Endothelial cell of umbilical vein (primary cell): ENCODE measurements at regions not wholly inside any gene's neighbourhood (a gene's known extent, or its start where the extent isn't known, plus 50 kb on each side); places are given as distances from the start of the nearest gene placed in this dataset.

Source experiments
- BruUV-seq: library from RNA; stranded (reverse); fragments of 400-500 nt; replicated peaks from 2 replicates; lab custom pipeline; 2021; lab: Mats Ljungman, UMichigan
- CTCF ChIA-PET: fragments of 300-600, 350-600 bp; sonication (Branson Sonifier 250); formaldehyde crosslinking; loops from one replicate; lab custom pipeline; 2021; ENCODE audit warnings: antibody characterized with exemption, inconsistent platforms; lab: Charles Lee
- POLR2A ChIA-PET: fragments of 300-600, 350-600 bp; sonication (Branson Sonifier 250); formaldehyde crosslinking; loops from one replicate; lab custom pipeline; 2021; ENCODE audit warnings: antibody characterized with exemption, inconsistent platforms; lab: Charles Lee
- DNase-seq: peaks from one replicate; pipeline ENCODE4 v3.0.0-alpha.2; 2011; ENCODE audit warnings: low read depth, low spot score
- FAIRE-seq: peaks from 2 replicates; lab custom pipeline; 2011; peaks lifted over from hg19 to GRCh38; lab: Jason Lieb, UNC
- H2AFZ ChIP-seq: 2 replicates; pipeline ENCODE4 v1.6.0; 2012; ENCODE audit warnings: low read depth, low read length, control low read depth, inconsistent platforms
- H3K27ac ChIP-seq: 2 replicates; pipeline ENCODE4 v1.5.1; 2011; ENCODE audit warnings: low read depth, mild to moderate bottlenecking, control low read depth, low read length, moderate library complexity; ENCODE audit not compliant: insufficient read depth
- H3K27me3 ChIP-seq, 2 experiments: 2 replicates each; pipeline versions ENCODE4 v1.6.0 to v1.6.1; 2011; ENCODE audit warnings: low read length in 2 of 2, mixed read lengths in 1 of 2; ENCODE audit not compliant: control insufficient read depth in 2 of 2, insufficient read depth in 2 of 2
- H3K36me3 ChIP-seq, 2 experiments: 2 replicates in 1 of 2; 3 replicates in 1 of 2; pipeline ENCODE4 v1.5.1; 2011; ENCODE audit warnings: low read length in 2 of 2, mild to moderate bottlenecking in 1 of 2, moderate library complexity in 1 of 2; ENCODE audit not compliant: control insufficient read depth in 2 of 2, insufficient read depth in 2 of 2; ENCODE audit errors: extremely low read depth in 1 of 2
- H3K4me1 ChIP-seq: 3 replicates; pipeline ENCODE4 v1.5.1; 2011; ENCODE audit warnings: mild to moderate bottlenecking, low read length; ENCODE audit not compliant: control insufficient read depth, insufficient read depth; ENCODE audit errors: extremely low read depth
- H3K4me2 ChIP-seq: 2 replicates; pipeline ENCODE4 v1.6.1; 2011; ENCODE audit warnings: low read length, control low read depth, mixed read lengths; ENCODE audit not compliant: insufficient read depth
- H3K4me3 ChIP-seq, 3 experiments: fragments of 200-600 bp in 1 of 3; sonication (generic), shearing (Covaris generic) in 1 of 3; replicated peaks in 1 of 3; 2 replicates each; pipeline ENCODE4 v1.5.1; 2011 to 2016; ENCODE audit warnings: control low read depth in 3 of 3, low read length in 3 of 3, mild to moderate bottlenecking in 2 of 3, inconsistent platforms in 1 of 3, low read depth in 1 of 3, moderate library complexity in 1 of 3; ENCODE audit not compliant: insufficient read depth in 1 of 3
- H3K79me2 ChIP-seq: 2 replicates; pipeline ENCODE4 v1.6.0; 2012; ENCODE audit warnings: low read length, inconsistent platforms; ENCODE audit not compliant: control insufficient read depth, insufficient read depth
- H3K9ac ChIP-seq: replicated peaks from 2 replicates; pipeline ENCODE3; 2011; ENCODE audit warnings: low read length, control low read depth; ENCODE audit not compliant: insufficient read depth; ENCODE audit errors: extremely low read depth
- H3K9me1 ChIP-seq: replicated peaks from 3 replicates; pipeline ENCODE4 v1.6.0; 2011; ENCODE audit warnings: mild to moderate bottlenecking, low read length; ENCODE audit not compliant: control insufficient read depth, insufficient read depth; ENCODE audit errors: extremely low read depth
- H3K9me3 ChIP-seq: replicated peaks from 2 replicates; pipeline ENCODE4 v1.5.1; 2012; ENCODE audit warnings: low read length, inconsistent platforms; ENCODE audit not compliant: control insufficient read depth, insufficient read depth
- H4K20me1 ChIP-seq: replicated peaks from 2 replicates; pipeline ENCODE3; 2011; ENCODE audit warnings: mild to moderate bottlenecking, low read length; ENCODE audit not compliant: control insufficient read depth, insufficient read depth; ENCODE audit errors: extremely low read depth
- CTCF ChIP-seq, 2 donors: IDR thresholded peaks; 1 replicate in 1 of 2; 2 replicates in 1 of 2; pipeline ENCODE4 v1.5.1; 2011; ENCODE audit warnings: low read length in 2 of 2, mild to moderate bottlenecking in 2 of 2, moderate library complexity in 2 of 2, control low read depth in 1 of 2, inconsistent platforms in 1 of 2, low read depth in 1 of 2; ENCODE audit not compliant: insufficient read depth in 1 of 2; ENCODE audit errors: extremely low read depth in 1 of 2
- EZH2 ChIP-seq: IDR thresholded peaks from 2 replicates; pipeline ENCODE4 v1.6.1; 2012; ENCODE audit warnings: borderline replicate concordance, low read depth, mild to moderate bottlenecking, moderate library complexity, low read length, inconsistent platforms; ENCODE audit not compliant: severe bottlenecking
- FOS ChIP-seq: IDR thresholded peaks from 2 replicates; pipeline ENCODE4 v1.6.1; 2011; ENCODE audit warnings: mild to moderate bottlenecking, low read length, moderate library complexity, borderline replicate concordance; ENCODE audit not compliant: insufficient read depth
- GATA2 ChIP-seq: IDR thresholded peaks from 2 replicates; pipeline ENCODE4 v1.7.0; 2011; ENCODE audit warnings: low read depth, mild to moderate bottlenecking, moderate library complexity, mixed read lengths, low read length; ENCODE audit not compliant: insufficient read length, insufficient read depth
- JUN ChIP-seq: IDR thresholded peaks from 2 replicates; pipeline ENCODE4 v1.6.1; 2011; ENCODE audit warnings: borderline replicate concordance, low read depth; ENCODE audit not compliant: insufficient read length, insufficient read depth
- MAX ChIP-seq: IDR thresholded peaks from 2 replicates; pipeline ENCODE4 v1.6.1; 2011; ENCODE audit not compliant: insufficient read depth, insufficient read length
- MYC ChIP-seq: IDR thresholded peaks from one replicate; pipeline ENCODE4 v1.6.1; 2011; ENCODE audit warnings: mild to moderate bottlenecking, low read depth, low read length
- POLR2A ChIP-seq: IDR thresholded peaks from 2 replicates; pipeline ENCODE4 v1.6.1; 2012; ENCODE audit warnings: low read depth, mild to moderate bottlenecking, control low read depth, low read length
- POLR2AphosphoS5 ChIP-seq: IDR thresholded peaks from 2 replicates; pipeline ENCODE4 v1.6.1; 2012; ENCODE audit warnings: low read depth, mild to moderate bottlenecking, control low read depth, low read length, moderate library complexity; ENCODE audit not compliant: insufficient read depth
- dilution Hi-C: fragments of 300-500 bp; cut with MboI; formaldehyde crosslinking; loops from one replicate; pipeline ENCODE4 v1.15.0; 2019; ENCODE audit warnings: low sequenced_read_pairs; ENCODE audit not compliant: extremely low pct_ligation_motif_present
- intact Hi-C: fragments of 100-400 bp; cut with micrococcal nuclease; formaldehyde crosslinking; loops from one replicate; pipeline ENCODE4 v1.10.0; 2022

- no peak for FAIRE-seq
- Histone ChIP-seq H3K27ac (no peak overlapping the region), H3K36me3 (no peaks in the 10 kb centered on the region), H3K27me3 (peaks cover 0 to 5% of the 10 kb centered on the region in 2 experiments), H4K20me1 (no peaks in the 10 kb centered on the region), H3K9me3 (no peaks in the 10 kb centered on the region), H3K9me1 (no peaks in the 10 kb centered on the region), H2AFZ (no peak overlapping the region), H3K4me2 (no peak overlapping the region), H3K79me2 (no peaks in the 10 kb centered on the region), H3K4me3 (no peak overlapping the region), H3K9ac (no peak overlapping the region), H3K4me1 (no peaks in the 10 kb centered on the region)
- no peak for TF ChIP-seq POLR2A
- no peak for TF ChIP-seq CTCF (IDR thresholded peaks at IDR 0.05; ENCODE audit: extremely low read depth in 1 of 2, insufficient read depth in 1 of 2, low read depth in 1 of 2, low read length in 2 of 2)
- no peak for TF ChIP-seq JUN
- no peak for TF ChIP-seq GATA2
- no peak for TF ChIP-seq FOS
- no peak for TF ChIP-seq POLR2AphosphoS5
- no peak for TF ChIP-seq MYC
- no peak for TF ChIP-seq EZH2
- TF ChIP-seq MAX, result no peak
- dilution Hi-C loops, result no loop called here
- intact Hi-C loops, result no loop called here
- ChIA-PET POLR2A (no interaction called here), CTCF (no interaction called here)
- no TSS peak for BruUV-seq
- DNase-seq, result no peak
Measured at GRCh38 chr3:125651244-125651643, 55.9 kb upstream of the OSBPL11 start.
